Gastrocnemius medialis (tissue), 4 donors: ENCODE measurements at regions not wholly inside any gene's neighbourhood (a gene's known extent, or its start where the extent isn't known, plus 50 kb on each side); places are given as distances from the start of the nearest gene placed in this dataset.

ENCODE experiments used
- ATAC-seq, 2 donors: fragments of 150-250 bp; one replicate each; pipeline ENCODE4 v1.9.1; 2016
- DNase-seq, 2 donors: peaks; one replicate each; pipeline ENCODE4 v3.0.0-alpha.2; 2019
- H3K27ac ChIP-seq, 4 donors: fragments of 200-600 bp; sonication (generic); 1 replicate in 1 of 4; 2 replicates in 3 of 4; pipeline ENCODE4 v1.5.1; 2016 to 2018; ENCODE audit warnings: mild to moderate bottlenecking in 2 of 4, moderate library complexity in 1 of 4
- H3K27me3 ChIP-seq, 3 donors: fragments of 200-600 bp; sonication (generic) in 2 of 3; 1 replicate in 1 of 3; 2 replicates in 2 of 3; pipeline versions ENCODE4 v1.5.1 to v1.6.0; 2016 to 2019; ENCODE audit warnings: mild to moderate bottlenecking in 1 of 3, moderate library complexity in 1 of 3
- H3K36me3 ChIP-seq, 2 donors: fragments of 200-600 bp; sonication (generic) in 1 of 2; one replicate each; pipeline ENCODE4 v1.5.1; 2017 to 2018
- H3K4me1 ChIP-seq, 2 donors: fragments of 200-600 bp; sonication (generic) in 1 of 2; one replicate each; pipeline ENCODE4 v1.5.1; 2016 to 2017; ENCODE audit warnings: mild to moderate bottlenecking in 2 of 2
- H3K4me3 ChIP-seq, 4 donors: fragments of 200-600 bp; sonication (generic) in 3 of 4; 1 replicate in 1 of 4; 2 replicates in 3 of 4; pipeline ENCODE4 v1.5.1; 2016 to 2019; ENCODE audit warnings: mild to moderate bottlenecking in 2 of 4
- H3K9me3 ChIP-seq, 3 donors: fragments of 200-600 bp; sonication (generic) in 2 of 3; 1 replicate in 1 of 3; 2 replicates in 2 of 3; pipeline ENCODE4 v1.5.1; 2016 to 2019
- CTCF ChIP-seq, 5 experiments: fragments of 450-650 bp in 3 of 5; fragments of 200-600 bp in 2 of 5; sonication (generic) in 2 of 5; IDR thresholded peaks in 4 of 5; conservative IDR thresholded peaks in 1 of 5; 1 replicate in 4 of 5; 2 replicates in 1 of 5; pipeline ENCODE4 v1.5.1; 2016 to 2019; ENCODE audit warnings: antibody characterized with exemption in 5 of 5, mild to moderate bottlenecking in 3 of 5, moderate library complexity in 3 of 5
- POLR2A ChIP-seq, 2 donors: fragments of 450-650 bp; IDR thresholded peaks; one replicate each; pipeline ENCODE4 v1.6.1; 2017; ENCODE audit warnings: antibody characterized with exemption in 2 of 2, mild to moderate bottlenecking in 2 of 2, moderate library complexity in 2 of 2
- in situ Hi-C, 4 donors: fragments of 200-750 bp; cut with MboI; loops; one replicate each; pipeline versions ENCODE4 v1.15.0 to v1.8.0; 2017; ENCODE audit warnings: low sequenced_read_pairs in 4 of 4
- intact Hi-C: fragments of 100-400 bp; cut with DNase I; formaldehyde crosslinking; loops from one replicate; pipeline ENCODE4 v1.15.1; 2023; ENCODE audit warnings: low total_unique reads

GRCh38 chr16:64711026-64711425, 410.8 kb downstream of the CDH11 start:
- no peak for TF ChIP-seq CTCF (IDR thresholded peaks at IDR 0.05 in 4 of 5, conservative IDR thresholded peaks at IDR 0.05 in 1 of 5)
- TF ChIP-seq POLR2A (IDR thresholded peaks at IDR 0.05): no peak
- intact Hi-C loops: no loop called here
- Histone ChIP-seq H3K9me3 (no peaks in the 10 kb centered on the region), H3K36me3 (no peaks in the 10 kb centered on the region), H3K27ac (no peak overlapping the region), H3K4me1 (no peaks in the 10 kb centered on the region), H3K27me3 (no peaks in the 10 kb centered on the region), H3K4me3 (no peak overlapping the region)
- ATAC-seq: no peak
- DNase-seq: no peak
- in situ Hi-C loops: no loop called here

GRCh38 chr16:64705443-64705842, 416.4 kb downstream of the CDH11 start:
- Histone ChIP-seq H3K27me3 (no peaks in the 10 kb centered on the region), H3K27ac (no peak overlapping the region), H3K4me1 (no peaks in the 10 kb centered on the region), H3K9me3 (no peaks in the 10 kb centered on the region), H3K4me3 (no peak overlapping the region), H3K36me3 (no peaks in the 10 kb centered on the region)
- no peak for ATAC-seq
- intact Hi-C loops: no loop called here
- no peak for TF ChIP-seq CTCF (IDR thresholded peaks at IDR 0.05 in 4 of 5, conservative IDR thresholded peaks at IDR 0.05 in 1 of 5)
- no peak for TF ChIP-seq POLR2A (IDR thresholded peaks at IDR 0.05)
- in situ Hi-C loops: no loop called here
- no peak for DNase-seq

GRCh38 chr16:64704386-64704785, 417.5 kb downstream of the CDH11 start:
- no peak for TF ChIP-seq POLR2A (IDR thresholded peaks at IDR 0.05)
- TF ChIP-seq CTCF (IDR thresholded peaks at IDR 0.05 in 4 of 5, conservative IDR thresholded peaks at IDR 0.05 in 1 of 5): no peak
- in situ Hi-C loops: no loop called here
- H3K27me3 ChIP-seq: no peaks in the 10 kb centered on the region
- H3K4me1 ChIP-seq: no peaks in the 10 kb centered on the region
- H3K9me3 ChIP-seq: no peaks in the 10 kb centered on the region
- no peak overlapping the region for H3K4me3 ChIP-seq
- ATAC-seq (no peak), DNase-seq (no peak)
- no peak overlapping the region for H3K27ac ChIP-seq
- H3K36me3 ChIP-seq: no peaks in the 10 kb centered on the region
- intact Hi-C loops: no loop called here

- Histone ChIP-seq H3K27me3 (no peaks in the 10 kb centered on the region), H3K36me3 (no peaks in the 10 kb centered on the region), H3K27ac (no peak overlapping the region), H3K4me3 (no peak overlapping the region), H3K9me3 (no peaks in the 10 kb centered on the region), H3K4me1 (no peaks in the 10 kb centered on the region)
- intact Hi-C loops: no loop called here
- in situ Hi-C loops: no loop called here
- ATAC-seq (no peak), DNase-seq (no peak)
- TF ChIP-seq POLR2A (IDR thresholded peaks at IDR 0.05) (no peak), CTCF (IDR thresholded peaks at IDR 0.05 in 4 of 5, conservative IDR thresholded peaks at IDR 0.05 in 1 of 5) (no peak)
Observed at GRCh38 chr16:64702415-64702814, 419.4 kb downstream of the CDH11 start.

- Histone ChIP-seq H3K27ac (no peak overlapping the region), H3K9me3 (no peaks in the 10 kb centered on the region), H3K27me3 (no peaks in the 10 kb centered on the region), H3K4me3 (no peak overlapping the region), H3K36me3 (no peaks in the 10 kb centered on the region), H3K4me1 (no peaks in the 10 kb centered on the region)
- TF ChIP-seq POLR2A (IDR thresholded peaks at IDR 0.05): no peak
- no peak for ATAC-seq
- in situ Hi-C loops (no loop called here), intact Hi-C loops (no loop called here)
- DNase-seq: no peak
Observed at GRCh38 chr16:64700628-64701027, 421.2 kb downstream of the CDH11 start.
